ENCODE measurements at regions not wholly inside any gene's neighbourhood (a gene's known extent, or its start where the extent isn't known, plus 50 kb on each side); places are given as distances from the start of the nearest gene placed in this dataset.

GRCh38 chr9:75376680-75377254 is 288.5 kb downstream of the OSTF1 start:
- Mint-ChIP-seq H3K36me3 (ENCODE audit: insufficient read depth, unreplicated experiment) (no peaks in the 10 kb centered on the region), H3K9me3 (ENCODE audit: unreplicated experiment) (no peaks in the 10 kb centered on the region), H3K27ac (ENCODE audit: unreplicated experiment) (no peak overlapping the region), H3K27me3 (ENCODE audit: insufficient read depth, unreplicated experiment) (no peaks in the 10 kb centered on the region), H3K4me3 (ENCODE audit: unreplicated experiment) (no peak overlapping the region), H3K4me1 (ENCODE audit: low read depth, unreplicated experiment) (no peaks in the 10 kb centered on the region)
- ChIA-PET POLR2A (no interaction called here), CTCF (no interaction called here)
- no peaks in the 10 kb centered on the region for H3K27me3 ChIP-seq (replicated peaks; ENCODE audit: control insufficient read depth, insufficient read depth, low read length)
- DNase-seq = no peak
- intact Hi-C loops (cut with micrococcal nuclease; ENCODE audit: unreplicated experiment) = no loop called here
- H3K9me3 ChIP-seq = no peaks in the 10 kb centered on the region
- H3K4me3 ChIP-seq (ENCODE audit: low read depth, low read length) = no peak overlapping the region
- no peaks in the 10 kb centered on the region for H3K4me1 ChIP-seq
- TF ChIP-seq, protein P1, sequence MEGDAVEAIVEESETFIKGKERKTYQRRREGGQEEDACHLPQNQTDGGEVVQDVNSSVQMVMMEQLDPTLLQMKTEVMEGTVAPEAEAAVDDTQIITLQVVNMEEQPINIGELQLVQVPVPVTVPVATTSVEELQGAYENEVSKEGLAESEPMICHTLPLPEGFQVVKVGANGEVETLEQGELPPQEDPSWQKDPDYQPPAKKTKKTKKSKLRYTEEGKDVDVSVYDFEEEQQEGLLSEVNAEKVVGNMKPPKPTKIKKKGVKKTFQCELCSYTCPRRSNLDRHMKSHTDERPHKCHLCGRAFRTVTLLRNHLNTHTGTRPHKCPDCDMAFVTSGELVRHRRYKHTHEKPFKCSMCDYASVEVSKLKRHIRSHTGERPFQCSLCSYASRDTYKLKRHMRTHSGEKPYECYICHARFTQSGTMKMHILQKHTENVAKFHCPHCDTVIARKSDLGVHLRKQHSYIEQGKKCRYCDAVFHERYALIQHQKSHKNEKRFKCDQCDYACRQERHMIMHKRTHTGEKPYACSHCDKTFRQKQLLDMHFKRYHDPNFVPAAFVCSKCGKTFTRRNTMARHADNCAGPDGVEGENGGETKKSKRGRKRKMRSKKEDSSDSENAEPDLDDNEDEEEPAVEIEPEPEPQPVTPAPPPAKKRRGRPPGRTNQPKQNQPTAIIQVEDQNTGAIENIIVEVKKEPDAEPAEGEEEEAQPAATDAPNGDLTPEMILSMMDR (IDR thresholded peaks at IDR 0.05; ENCODE audit: insufficient read depth in 1 of 2, low read depth in 1 of 2, low read length in 1 of 2, severe bottlenecking in 1 of 2, unreplicated experiment in 1 of 2) = no peak
- no TSS peak for BruUV-seq (replicated peaks)
- no peaks in the 10 kb centered on the region for H3K36me3 ChIP-seq (ENCODE audit: control insufficient read depth, insufficient read depth, low read length)

DNA sequence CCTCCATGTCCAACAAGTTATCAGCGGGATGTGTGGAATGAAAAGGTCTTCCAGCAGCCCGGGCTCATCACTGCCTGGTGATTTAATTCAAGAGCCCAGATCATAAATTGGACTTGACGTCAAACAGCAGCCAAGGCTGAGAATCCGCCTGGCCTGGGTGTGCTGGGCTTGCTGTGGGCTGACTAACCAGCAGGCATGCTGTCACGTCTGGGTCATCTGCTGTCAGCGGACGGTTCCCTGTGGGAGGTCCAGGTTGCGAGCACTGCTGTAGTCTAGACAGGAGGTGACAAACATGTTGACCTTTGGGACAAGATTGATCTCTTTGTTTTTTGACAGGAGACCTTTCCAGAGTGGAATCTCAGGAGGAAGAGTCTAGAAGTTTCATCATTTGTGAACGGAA is 289.7 kb downstream of the OSTF1 start:
- no peaks in the 10 kb centered on the region for H3K4me1 Mint-ChIP-seq (ENCODE audit: low read depth, unreplicated experiment)
- peaks cover 9% of the 10 kb centered on the region for H3K9me3 Mint-ChIP-seq (ENCODE audit: unreplicated experiment)
- TF ChIP-seq, protein P1 (IDR thresholded peaks at IDR 0.05; ENCODE audit: insufficient read depth in 1 of 2, low read depth in 1 of 2, low read length in 1 of 2, severe bottlenecking in 1 of 2, unreplicated experiment in 1 of 2) = no peak
- Histone ChIP-seq H3K36me3 (ENCODE audit: control insufficient read depth, insufficient read depth, low read length) (no peaks in the 10 kb centered on the region), H3K4me3 (ENCODE audit: low read depth, low read length) (no peak overlapping the region), H3K27me3 (replicated peaks; ENCODE audit: control insufficient read depth, insufficient read depth, low read length) (no peaks in the 10 kb centered on the region), H3K4me1 (no peaks in the 10 kb centered on the region), H3K9me3 (no peaks in the 10 kb centered on the region)
- ChIA-PET CTCF (no interaction called here), POLR2A (no interaction called here)
- no peak overlapping the region for H3K4me3 Mint-ChIP-seq (ENCODE audit: unreplicated experiment)
- H3K27ac Mint-ChIP-seq (ENCODE audit: unreplicated experiment) = no peak overlapping the region
- no peaks in the 10 kb centered on the region for H3K27me3 Mint-ChIP-seq (ENCODE audit: insufficient read depth, unreplicated experiment)
- no TSS peak for BruUV-seq (replicated peaks)
- H3K36me3 Mint-ChIP-seq (ENCODE audit: insufficient read depth, unreplicated experiment) = no peaks in the 10 kb centered on the region
- DNase-seq = no peak
- intact Hi-C loops (cut with micrococcal nuclease; ENCODE audit: unreplicated experiment) = no loop called here

- Histone ChIP-seq H3K4me1 (no peaks in the 10 kb centered on the region), H3K9me3 (no peaks in the 10 kb centered on the region), H3K4me3 (ENCODE audit: low read depth, low read length) (no peak overlapping the region), H3K36me3 (ENCODE audit: control insufficient read depth, insufficient read depth, low read length) (no peaks in the 10 kb centered on the region), H3K27me3 (replicated peaks; ENCODE audit: control insufficient read depth, insufficient read depth, low read length) (no peaks in the 10 kb centered on the region)
- TF ChIP-seq, protein P1 (IDR thresholded peaks at IDR 0.05; ENCODE audit: insufficient read depth in 1 of 2, low read depth in 1 of 2, low read length in 1 of 2, severe bottlenecking in 1 of 2, unreplicated experiment in 1 of 2) = no peak
- POLR2A ChIA-PET = no interaction called here
- Mint-ChIP-seq H3K27me3 (ENCODE audit: insufficient read depth, unreplicated experiment) (no peaks in the 10 kb centered on the region), H3K27ac (ENCODE audit: unreplicated experiment) (no peak overlapping the region), H3K4me3 (ENCODE audit: unreplicated experiment) (no peak overlapping the region), H3K9me3 (ENCODE audit: unreplicated experiment) (peaks cover 10% of the 10 kb centered on the region), H3K4me1 (ENCODE audit: low read depth, unreplicated experiment) (no peaks in the 10 kb centered on the region), H3K36me3 (ENCODE audit: insufficient read depth, unreplicated experiment) (no peaks in the 10 kb centered on the region)
- no peak for DNase-seq
- BruUV-seq (replicated peaks) = no TSS peak
- intact Hi-C loops (cut with micrococcal nuclease; ENCODE audit: unreplicated experiment) = no loop called here
- CTCF ChIA-PET = no interaction called here
These were observed 290.6 kb downstream of the OSTF1 start for GRCh38 chr9:75378926-75379325.
